Islet precursor cell (in vitro differentiated cells): ENCODE measurements at regions not wholly inside any gene's neighbourhood (a gene's known extent, or its start where the extent isn't known, plus 50 kb on each side); places are given as distances from the start of the nearest gene placed in this dataset.
"Not testable (repeated sequence)": the region's sequence is repeated elsewhere in the genome, so short reads cannot be mapped to it uniquely, and the experiment has no call there.

Experiments
- DNase-seq: peaks from one replicate; pipeline ENCODE4 v3.0.0-alpha.2; 2018

GRCh38 chr13:71213252-71213821 is 653.7 kb downstream of the DACH1 start:
- no peak for DNase-seq

GRCh38 chr13:71210861-71211260 is 656.1 kb downstream of the DACH1 start:
- DNase-seq: no peak

GRCh38 chr13:71209217-71209616 is 657.8 kb downstream of the DACH1 start:
- no peak for DNase-seq

- not testable (repeated sequence) for DNase-seq
These were observed 682.4 kb downstream of the DACH1 start for GRCh38 chr13:71184583-71184982.

- DNase-seq: not testable (repeated sequence)
These were observed 683.7 kb downstream of the DACH1 start for GRCh38 chr13:71183352-71183751.

- DNase-seq: no peak
These were observed 695.3 kb downstream of the DACH1 start for GRCh38 chr13:71171740-71172139.

GRCh38 chr13:71169180-71169579 is 697.8 kb downstream of the DACH1 start:
- DNase-seq: no peak

- no peak for DNase-seq
These were observed 710.5 kb downstream of the DACH1 start for GRCh38 chr13:71156550-71156949.

- DNase-seq: no peak
These were observed 717.3 kb downstream of the DACH1 start for GRCh38 chr13:71149498-71150363.

GRCh38 chr13:71149046-71149445 is 718.0 kb downstream of the DACH1 start:
- no peak for DNase-seq

- no peak for DNase-seq
These were observed 718.6 kb downstream of the DACH1 start for GRCh38 chr13:71148396-71148795.

GRCh38 chr13:71144883-71145282 is 722.1 kb downstream of the DACH1 start:
- DNase-seq: no peak

- no peak for DNase-seq
These were observed 729.9 kb downstream of the DACH1 start for GRCh38 chr13:71137101-71137500.

GRCh38 chr13:71124230-71124629 is 742.8 kb downstream of the DACH1 start:
- no peak for DNase-seq

- DNase-seq: no peak
These were observed 748.1 kb downstream of the DACH1 start for GRCh38 chr13:71118779-71119364.

- DNase-seq: no peak
These were observed 749.1 kb downstream of the DACH1 start for GRCh38 chr13:71117920-71118319.

GRCh38 chr13:71115301-71115700 is 751.7 kb downstream of the DACH1 start:
- no peak for DNase-seq

- DNase-seq: no peak
These were observed 770.6 kb downstream of the DACH1 start for GRCh38 chr13:71096421-71096820.

- DNase-seq: no peak
These were observed 776.0 kb downstream of the DACH1 start for GRCh38 chr13:71090990-71091389.

GRCh38 chr13:71089056-71089455 is 777.9 kb downstream of the DACH1 start:
- DNase-seq: no peak

- DNase-seq: no peak
These were observed 779.6 kb downstream of the DACH1 start for GRCh38 chr13:71087432-71087831.

- DNase-seq: no peak
These were observed 780.0 kb downstream of the DACH1 start for GRCh38 chr13:71087006-71087405.

GRCh38 chr13:71082631-71083030 is 784.4 kb downstream of the DACH1 start:
- DNase-seq: no peak

- no peak for DNase-seq
These were observed 787.4 kb downstream of the DACH1 start for GRCh38 chr13:71079638-71080037.
